ENCODE measurements at regions not wholly inside any gene's neighbourhood (a gene's known extent, or its start where the extent isn't known, plus 50 kb on each side); places are given as distances from the start of the nearest gene placed in this dataset.
"Not testable (repeated sequence)": the region's sequence is repeated elsewhere in the genome, so short reads cannot be mapped to it uniquely, and the experiment has no call there.

DNA sequence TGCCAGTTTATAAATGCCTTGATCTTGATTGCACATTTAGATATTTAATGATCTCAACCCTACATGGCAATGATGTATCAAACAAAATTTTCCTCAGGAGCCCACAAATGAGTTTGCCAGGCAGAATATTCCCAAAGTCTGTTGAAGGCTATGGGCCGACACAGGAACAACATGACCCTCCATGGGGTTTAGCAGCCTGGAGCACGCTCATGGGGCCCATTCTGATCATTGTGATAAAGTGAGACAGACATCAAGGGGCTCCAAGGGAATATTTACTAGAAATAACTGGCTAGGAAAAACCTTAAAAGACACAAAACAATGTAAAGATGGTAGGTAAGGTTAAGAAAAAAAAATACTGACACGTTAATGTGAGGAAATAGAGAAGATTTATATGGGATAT lies 485.4 kb downstream of the PLCL1 start:
- Histone ChIP-seq H3K4me3 (ENCODE audit: low read length) (no peak overlapping the region), H3K36me3 (ENCODE audit: insufficient read depth, low read length) (no peaks in the 10 kb centered on the region), H3K27me3 (ENCODE audit: control insufficient read depth, insufficient read depth, low read length) (no peaks in the 10 kb centered on the region), H3K9me3 (replicated peaks; ENCODE audit: low read length) (no peaks in the 10 kb centered on the region), H3K4me2 (ENCODE audit: low read length) (no peak overlapping the region), H3K4me1 (ENCODE audit: control insufficient read depth, insufficient read depth, low read length) (no peaks in the 10 kb centered on the region), H3K9ac (ENCODE audit: low read depth, low read length) (no peak overlapping the region)

DNA sequence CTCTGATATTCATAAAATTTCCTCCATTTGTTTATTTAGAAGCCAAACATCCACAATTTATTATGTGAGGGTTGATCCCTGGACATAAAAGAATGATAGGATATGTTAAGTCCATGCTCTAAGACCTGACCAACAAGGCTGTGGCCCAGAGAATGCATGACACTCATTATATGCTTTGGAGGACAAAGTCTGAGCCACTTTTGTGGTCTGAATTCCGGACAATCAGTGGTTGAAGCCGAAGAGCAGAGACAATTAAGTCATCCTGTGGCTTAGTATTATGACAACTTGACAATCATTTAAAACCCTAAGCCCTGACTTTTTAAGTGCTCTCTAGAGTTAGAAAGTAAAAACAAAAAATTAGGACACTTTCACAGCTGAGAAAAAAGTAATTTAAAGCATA lies 483.3 kb downstream of the PLCL1 start:
- no peak overlapping the region for H3K9ac ChIP-seq (ENCODE audit: low read depth, low read length)
- H3K27me3 ChIP-seq (ENCODE audit: control insufficient read depth, insufficient read depth, low read length) = no peaks in the 10 kb centered on the region
- no peaks in the 10 kb centered on the region for H3K9me3 ChIP-seq (replicated peaks; ENCODE audit: low read length)
- peaks cover 9% of the 10 kb centered on the region for H3K4me1 ChIP-seq (ENCODE audit: control insufficient read depth, insufficient read depth, low read length)
- no peaks in the 10 kb centered on the region for H3K36me3 ChIP-seq (ENCODE audit: insufficient read depth, low read length)
- H3K4me2 ChIP-seq (ENCODE audit: low read length) = no peak overlapping the region
- no peak overlapping the region for H3K4me3 ChIP-seq (ENCODE audit: low read length)

DNA sequence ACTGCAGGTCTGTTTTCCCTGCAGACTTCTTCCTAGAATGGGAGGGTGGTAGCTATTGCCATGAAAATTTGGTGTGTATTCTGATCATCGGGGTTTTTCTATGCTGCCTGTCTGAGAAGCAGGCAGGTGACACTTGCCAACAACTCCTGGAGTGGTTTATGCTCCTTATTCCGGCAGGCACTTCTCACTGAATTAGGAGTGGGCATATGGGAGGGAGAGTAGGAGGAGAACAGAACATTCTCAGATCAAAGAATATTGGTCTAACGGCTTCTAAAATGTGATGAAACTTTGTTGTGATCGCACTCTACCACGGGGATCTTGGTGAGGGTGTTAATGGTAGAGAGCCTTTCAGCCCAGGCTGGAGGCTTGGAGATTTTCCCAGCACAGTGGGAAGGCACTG lies 480.8 kb downstream of the PLCL1 start:
- Histone ChIP-seq H3K4me3 (ENCODE audit: low read length) (no peak overlapping the region), H3K9ac (ENCODE audit: low read depth, low read length) (no peak overlapping the region), H3K36me3 (ENCODE audit: insufficient read depth, low read length) (no peaks in the 10 kb centered on the region), H3K4me2 (ENCODE audit: low read length) (no peak overlapping the region), H3K4me1 (ENCODE audit: control insufficient read depth, insufficient read depth, low read length) (peaks cover 11% of the 10 kb centered on the region), H3K9me3 (replicated peaks; ENCODE audit: low read length) (no peaks in the 10 kb centered on the region), H3K27me3 (ENCODE audit: control insufficient read depth, insufficient read depth, low read length) (no peaks in the 10 kb centered on the region)

DNA sequence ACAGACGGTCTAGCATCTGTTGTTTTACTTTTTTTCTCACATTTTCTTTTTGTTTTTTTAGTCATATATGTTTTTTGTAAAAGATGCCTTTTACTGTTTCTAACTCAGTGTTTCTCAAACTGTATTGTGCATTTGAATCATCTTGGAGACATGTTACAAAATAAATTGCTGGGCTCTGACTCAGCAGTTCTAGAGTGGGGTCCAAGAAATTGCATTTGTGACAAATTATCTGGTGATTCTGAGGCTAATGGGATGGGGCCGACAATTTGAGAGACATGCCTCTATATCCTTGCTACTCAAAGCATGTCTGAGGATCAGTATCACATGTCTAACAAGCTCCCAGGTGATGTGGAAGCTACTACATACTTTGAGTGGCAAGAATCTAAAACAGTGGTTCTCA lies 478.8 kb downstream of the PLCL1 start:
- peak overlapping the region; percentile 44 for H3K4me2 ChIP-seq (ENCODE audit: low read length)
- peaks cover 11% of the 10 kb centered on the region for H3K4me1 ChIP-seq (ENCODE audit: control insufficient read depth, insufficient read depth, low read length)
- H3K27me3 ChIP-seq (ENCODE audit: control insufficient read depth, insufficient read depth, low read length) = no peaks in the 10 kb centered on the region
- no peak overlapping the region for H3K4me3 ChIP-seq (ENCODE audit: low read length)
- no peaks in the 10 kb centered on the region for H3K36me3 ChIP-seq (ENCODE audit: insufficient read depth, low read length)
- H3K9me3 ChIP-seq (replicated peaks; ENCODE audit: low read length) = no peaks in the 10 kb centered on the region
- no peak overlapping the region for H3K9ac ChIP-seq (ENCODE audit: low read depth, low read length)

DNA sequence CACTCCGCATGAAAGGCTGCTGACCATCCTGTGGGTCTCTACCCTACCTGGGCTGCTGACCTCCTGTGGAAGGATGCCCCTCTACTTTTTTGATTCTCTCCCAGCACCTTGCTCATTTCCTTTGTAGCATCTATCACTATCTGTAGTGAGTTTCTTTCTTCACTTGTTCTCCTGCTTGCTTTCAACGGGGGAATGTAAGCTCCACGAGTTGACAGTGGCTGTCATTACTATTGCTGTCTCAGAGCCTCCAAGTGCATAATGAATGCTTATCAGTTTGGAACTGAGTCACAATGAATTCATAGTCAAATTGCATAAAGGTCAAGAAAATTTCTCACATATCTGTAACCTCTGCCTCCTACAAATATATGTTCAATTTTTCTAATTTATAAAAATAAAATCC lies 477.7 kb downstream of the PLCL1 start:
- Histone ChIP-seq H3K36me3 (ENCODE audit: insufficient read depth, low read length) (no peaks in the 10 kb centered on the region), H3K4me1 (ENCODE audit: control insufficient read depth, insufficient read depth, low read length) (peaks cover 11% of the 10 kb centered on the region), H3K27me3 (ENCODE audit: control insufficient read depth, insufficient read depth, low read length) (no peaks in the 10 kb centered on the region), H3K4me3 (ENCODE audit: low read length) (no peak overlapping the region), H3K9ac (ENCODE audit: low read depth, low read length) (no peak overlapping the region), H3K9me3 (replicated peaks; ENCODE audit: low read length) (no peaks in the 10 kb centered on the region), H3K4me2 (ENCODE audit: low read length) (no peak overlapping the region)

DNA sequence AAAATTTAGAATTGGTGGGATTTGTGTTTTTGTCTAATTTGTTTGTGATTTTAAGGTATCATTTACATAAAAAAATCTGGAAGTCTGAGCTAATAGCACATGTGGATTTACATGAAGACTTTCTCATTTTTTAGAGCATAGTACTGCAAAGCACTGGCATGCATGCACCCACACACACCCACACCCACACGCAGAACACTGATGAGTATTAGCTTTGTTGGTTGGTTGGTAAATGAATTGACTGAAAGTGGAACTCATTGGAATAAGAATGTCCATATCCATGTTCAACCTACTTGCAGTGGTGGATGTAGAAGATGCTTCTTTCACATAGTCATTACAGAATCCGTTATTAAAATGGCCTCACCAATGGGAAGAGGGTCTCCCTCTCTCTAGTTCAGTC lies 475.8 kb downstream of the PLCL1 start:
- no peaks in the 10 kb centered on the region for H3K9me3 ChIP-seq (replicated peaks; ENCODE audit: low read length)
- H3K4me3 ChIP-seq (ENCODE audit: low read length) = no peak overlapping the region
- H3K27me3 ChIP-seq (ENCODE audit: control insufficient read depth, insufficient read depth, low read length) = no peaks in the 10 kb centered on the region
- H3K9ac ChIP-seq (ENCODE audit: low read depth, low read length) = no peak overlapping the region
- H3K36me3 ChIP-seq (ENCODE audit: insufficient read depth, low read length) = no peaks in the 10 kb centered on the region
- peaks cover 11% of the 10 kb centered on the region for H3K4me1 ChIP-seq (ENCODE audit: control insufficient read depth, insufficient read depth, low read length)
- no peak overlapping the region for H3K4me2 ChIP-seq (ENCODE audit: low read length)

DNA sequence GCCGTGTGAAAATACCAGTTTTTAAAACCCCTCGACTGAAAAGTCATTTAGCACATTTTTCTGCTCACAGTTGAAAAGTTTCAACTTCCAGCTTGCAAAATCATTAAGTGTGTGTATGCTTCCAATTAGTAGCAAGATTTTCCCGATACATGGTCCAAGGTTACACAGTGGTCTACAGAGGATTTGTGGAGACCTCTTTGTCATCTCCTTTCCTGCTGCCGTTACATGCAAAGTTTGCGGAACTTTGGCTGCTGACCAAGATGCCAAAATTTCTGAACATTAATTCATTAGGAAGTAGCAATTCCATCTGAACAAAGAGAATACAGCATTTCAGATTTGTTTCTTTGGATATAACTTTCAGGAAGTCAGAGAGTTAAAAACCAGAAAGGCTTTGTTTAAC lies 474.6 kb downstream of the PLCL1 start:
- Histone ChIP-seq H3K36me3 (ENCODE audit: insufficient read depth, low read length) (no peaks in the 10 kb centered on the region), H3K9me3 (replicated peaks; ENCODE audit: low read length) (no peaks in the 10 kb centered on the region), H3K4me1 (ENCODE audit: control insufficient read depth, insufficient read depth, low read length) (peaks cover 11% of the 10 kb centered on the region), H3K4me3 (ENCODE audit: low read length) (no peak overlapping the region), H3K9ac (ENCODE audit: low read depth, low read length) (no peak overlapping the region), H3K4me2 (ENCODE audit: low read length) (no peak overlapping the region), H3K27me3 (ENCODE audit: control insufficient read depth, insufficient read depth, low read length) (no peaks in the 10 kb centered on the region)

DNA sequence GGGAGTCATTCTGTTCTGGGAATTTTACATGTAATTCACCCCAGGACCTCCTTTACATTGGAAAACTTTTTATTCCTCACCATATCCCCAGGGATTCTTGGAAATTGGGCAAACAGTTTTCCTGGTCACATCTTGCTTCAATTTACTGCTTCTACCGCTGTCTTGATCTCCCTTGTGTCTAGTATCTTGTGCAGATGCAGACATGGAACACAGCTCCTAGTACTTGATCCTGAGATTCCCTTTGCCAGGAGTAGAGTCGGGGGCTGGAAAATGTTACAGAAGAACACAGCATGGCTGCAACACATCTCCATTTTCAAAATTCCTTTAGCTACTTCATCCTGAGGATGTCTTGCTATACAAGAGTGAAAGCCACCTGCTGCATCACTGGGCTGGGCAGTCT lies 472.8 kb downstream of the PLCL1 start:
- H3K9me3 ChIP-seq (replicated peaks; ENCODE audit: low read length) = no peaks in the 10 kb centered on the region
- no peak overlapping the region for H3K4me2 ChIP-seq (ENCODE audit: low read length)
- H3K4me3 ChIP-seq (ENCODE audit: low read length) = no peak overlapping the region
- no peak overlapping the region for H3K9ac ChIP-seq (ENCODE audit: low read depth, low read length)
- no peaks in the 10 kb centered on the region for H3K27me3 ChIP-seq (ENCODE audit: control insufficient read depth, insufficient read depth, low read length)
- no peaks in the 10 kb centered on the region for H3K4me1 ChIP-seq (ENCODE audit: control insufficient read depth, insufficient read depth, low read length)
- no peaks in the 10 kb centered on the region for H3K36me3 ChIP-seq (ENCODE audit: insufficient read depth, low read length)

DNA sequence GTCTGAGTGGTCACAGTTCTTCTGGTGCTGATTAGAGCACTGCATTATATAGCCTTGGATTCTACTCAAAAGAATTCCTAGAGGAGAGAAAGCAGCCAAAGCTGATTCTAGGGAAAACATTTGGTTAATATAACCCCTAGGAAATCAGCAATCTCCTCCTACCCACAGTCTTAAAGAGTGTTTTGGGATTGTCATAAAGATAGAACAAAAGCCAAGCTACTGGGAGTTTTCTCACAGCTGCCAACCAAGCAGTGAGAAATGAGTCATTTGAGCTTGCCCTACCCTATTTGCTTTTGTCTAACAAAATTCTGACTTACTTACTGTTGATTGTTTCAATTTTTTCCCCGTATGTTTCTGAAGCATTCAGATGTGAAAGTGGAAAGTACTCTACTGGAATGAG lies 469.3 kb downstream of the PLCL1 start:
- Histone ChIP-seq H3K4me1 (ENCODE audit: control insufficient read depth, insufficient read depth, low read length) (no peaks in the 10 kb centered on the region), H3K4me3 (ENCODE audit: low read length) (no peak overlapping the region), H3K9ac (ENCODE audit: low read depth, low read length) (no peak overlapping the region), H3K27me3 (ENCODE audit: control insufficient read depth, insufficient read depth, low read length) (no peaks in the 10 kb centered on the region), H3K36me3 (ENCODE audit: insufficient read depth, low read length) (no peaks in the 10 kb centered on the region), H3K9me3 (replicated peaks; ENCODE audit: low read length) (no peaks in the 10 kb centered on the region), H3K4me2 (ENCODE audit: low read length) (no peak overlapping the region)

DNA sequence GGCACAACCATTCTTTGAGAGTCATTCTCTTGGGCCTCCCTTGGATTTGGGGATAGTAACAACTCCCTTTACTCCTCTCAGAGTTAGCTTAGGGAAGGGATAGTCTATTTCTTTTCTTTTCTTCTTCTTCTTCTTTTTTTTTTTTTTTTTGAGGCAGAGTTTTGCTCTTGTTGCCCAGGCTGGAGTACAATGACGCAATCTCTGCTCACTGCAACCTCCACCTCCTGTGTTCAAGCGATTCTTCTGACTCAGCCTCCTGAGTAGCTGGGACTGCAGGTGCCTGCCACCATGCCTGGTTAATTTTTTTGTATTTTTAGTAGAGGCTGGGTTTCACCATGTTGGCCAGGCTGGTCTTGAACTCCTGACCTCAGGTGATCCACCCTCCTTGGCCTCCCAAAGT lies 465.8 kb downstream of the PLCL1 start:
- H3K4me3 ChIP-seq (ENCODE audit: low read length); H3K4me2 ChIP-seq (ENCODE audit: low read length); H3K9me3 ChIP-seq (replicated peaks; ENCODE audit: low read length); H3K9ac ChIP-seq (ENCODE audit: low read depth, low read length); H3K36me3 ChIP-seq (ENCODE audit: insufficient read depth, low read length); H3K27me3 ChIP-seq (ENCODE audit: control insufficient read depth, insufficient read depth, low read length); H3K4me1 ChIP-seq (ENCODE audit: control insufficient read depth, insufficient read depth, low read length): not testable (repeated sequence)

DNA sequence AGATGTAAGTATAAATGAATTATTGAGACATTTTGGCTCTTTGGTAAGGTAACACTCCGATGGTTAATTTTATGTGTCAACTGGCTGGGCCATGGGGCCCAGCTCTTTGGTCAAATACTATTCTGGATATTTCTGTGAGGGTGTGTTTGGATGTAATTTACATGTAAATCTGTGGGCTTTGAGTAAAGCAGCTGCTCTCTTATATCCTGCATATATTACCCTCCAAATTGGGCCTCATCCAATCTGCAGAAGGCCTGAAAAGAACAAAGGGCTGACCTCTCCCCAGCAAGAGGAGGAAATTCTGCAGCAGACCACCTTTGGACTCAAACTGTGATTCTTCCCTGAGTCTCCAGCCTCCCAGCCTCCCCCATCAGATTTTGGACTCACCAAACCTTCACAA lies 464.1 kb downstream of the PLCL1 start:
- H3K4me3 ChIP-seq (ENCODE audit: low read length) = no peak overlapping the region
- H3K9ac ChIP-seq (ENCODE audit: low read depth, low read length) = no peak overlapping the region
- H3K9me3 ChIP-seq (replicated peaks; ENCODE audit: low read length) = no peaks in the 10 kb centered on the region
- no peaks in the 10 kb centered on the region for H3K27me3 ChIP-seq (ENCODE audit: control insufficient read depth, insufficient read depth, low read length)
- no peaks in the 10 kb centered on the region for H3K4me1 ChIP-seq (ENCODE audit: control insufficient read depth, insufficient read depth, low read length)
- no peaks in the 10 kb centered on the region for H3K36me3 ChIP-seq (ENCODE audit: insufficient read depth, low read length)
- H3K4me2 ChIP-seq (ENCODE audit: low read length) = no peak overlapping the region

DNA sequence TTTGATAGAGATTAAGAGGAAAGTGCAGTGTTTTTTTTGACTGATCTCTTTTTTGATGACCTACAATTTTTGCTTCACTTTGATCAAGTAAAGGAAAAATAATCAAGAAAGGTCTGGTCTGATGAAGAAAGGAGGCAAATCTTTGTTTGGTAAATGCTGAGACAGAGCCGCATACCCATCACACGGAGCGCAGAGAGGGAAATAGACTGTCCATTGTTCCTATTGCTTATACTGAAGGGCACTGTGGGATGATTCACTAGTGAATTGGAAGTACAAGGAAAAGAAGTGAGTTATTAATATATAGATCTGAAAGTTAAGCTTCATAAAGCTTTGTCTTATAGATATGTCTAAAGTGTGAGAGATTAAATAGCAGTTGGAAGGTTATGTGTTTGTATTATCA lies 455.1 kb downstream of the PLCL1 start:
- H3K27me3 ChIP-seq (ENCODE audit: control insufficient read depth, insufficient read depth, low read length) = no peaks in the 10 kb centered on the region
- no peak overlapping the region for H3K4me2 ChIP-seq (ENCODE audit: low read length)
- H3K36me3 ChIP-seq (ENCODE audit: insufficient read depth, low read length) = no peaks in the 10 kb centered on the region
- H3K9me3 ChIP-seq (replicated peaks; ENCODE audit: low read length) = no peaks in the 10 kb centered on the region
- no peak overlapping the region for H3K9ac ChIP-seq (ENCODE audit: low read depth, low read length)
- no peaks in the 10 kb centered on the region for H3K4me1 ChIP-seq (ENCODE audit: control insufficient read depth, insufficient read depth, low read length)
- no peak overlapping the region for H3K4me3 ChIP-seq (ENCODE audit: low read length)

Measured in skeletal muscle satellite cell (primary cell).